Transverse colon (tissue), 4 donors: ENCODE measurements at regions not wholly inside any gene's neighbourhood (a gene's known extent, or its start where the extent isn't known, plus 50 kb on each side); places are given as distances from the start of the nearest gene placed in this dataset.

Experiments used
- DNase-seq: peaks from one replicate; pipeline ENCODE4 v3.0.0-alpha.2; 2019
- H3K27ac ChIP-seq, 4 donors: fragments of 200-600 bp; sonication (generic); 2 replicates each; pipeline ENCODE4 v1.5.1; 2016 to 2018; ENCODE audit warnings: inconsistent platforms in 4 of 4
- H3K27me3 ChIP-seq: fragments of 200-600 bp; sonication (generic); 2 replicates; pipeline ENCODE4 v1.5.1; 2017; ENCODE audit warnings: inconsistent platforms
- H3K36me3 ChIP-seq, 4 donors: fragments of 200-600 bp; sonication (generic); 2 replicates each; pipeline ENCODE4 v1.5.1; 2017 to 2019; ENCODE audit warnings: inconsistent platforms in 4 of 4
- H3K4me1 ChIP-seq, 4 donors: fragments of 200-600 bp; sonication (generic); 2 replicates each; pipeline ENCODE4 v1.5.1; 2017 to 2020; ENCODE audit warnings: inconsistent platforms in 4 of 4
- H3K4me3 ChIP-seq, 4 donors: fragments of 200-600 bp; sonication (generic); 1 replicate in 1 of 4; 2 replicates in 3 of 4; pipeline versions ENCODE4 v1.5.1 to v1.6.1; 2017 to 2019; ENCODE audit warnings: inconsistent platforms in 4 of 4
- H3K9me3 ChIP-seq, 2 donors: fragments of 200-600 bp; sonication (generic); 2 replicates each; pipeline ENCODE4 v1.5.1; 2017 to 2019; ENCODE audit warnings: inconsistent platforms in 2 of 2
- CTCF ChIP-seq, 5 experiments: fragments of 200-600 bp in 3 of 5; fragments of 450-650 bp in 2 of 5; sonication (generic) in 3 of 5; IDR thresholded peaks; 1 replicate in 2 of 5; 2 replicates in 3 of 5; pipeline ENCODE4 v1.5.1; 2016 to 2017; ENCODE audit warnings: antibody characterized with exemption in 5 of 5, inconsistent platforms in 3 of 5, mild to moderate bottlenecking in 2 of 5, moderate library complexity in 1 of 5
- EP300 ChIP-seq: sonication (generic); formaldehyde crosslinking; IDR thresholded peaks from one replicate; pipeline ENCODE4 v1.6.1; 2017; ENCODE audit warnings: antibody characterized with exemption, low read depth
- POLR2A ChIP-seq: fragments of 450-650 bp; IDR thresholded peaks from one replicate; pipeline ENCODE4 v1.6.1; 2016; ENCODE audit warnings: antibody characterized with exemption, mild to moderate bottlenecking, moderate library complexity
- POLR2AphosphoS5 ChIP-seq, 3 donors: sonication (generic); formaldehyde crosslinking; IDR thresholded peaks; one replicate each; pipeline ENCODE4 v1.6.1; 2016; ENCODE audit warnings: antibody characterized with exemption in 3 of 3
- WGBS, 2 donors: methylation state at CpG; one replicate each; pipeline ENCODE4 v1.1.5; 2018; ENCODE audit warnings: low coverage in 1 of 2; 5-methylcytosine and 5-hydroxymethylcytosine counted together
- in situ Hi-C, 4 donors: fragments of 200-750 bp; cut with MboI; loops; one replicate each; pipeline versions ENCODE4 v1.15.0 to v1.15.1; 2017; ENCODE audit warnings: low sequenced_read_pairs in 3 of 4, low pct_ligation_motif_present in 1 of 4, low pct_unique_long_range_greater_than_20kb in 1 of 4
- intact Hi-C: fragments of 100-400 bp; cut with DNase I; formaldehyde crosslinking; loops from one replicate; pipeline ENCODE4 v1.15.1; 2023; ENCODE audit warnings: low total_unique reads

- 28 to 40% methylated on average over 1 of the region's 1 CpG for WGBS, 2 donors
- TF ChIP-seq EP300 (no peak), POLR2AphosphoS5 (IDR thresholded peaks at IDR 0.05) (no peak), CTCF (IDR thresholded peaks at IDR 0.05) (no peak), POLR2A (no peak)
- in situ Hi-C loops = no loop called here
- DNase-seq = no peak
- H3K27ac ChIP-seq = no peak overlapping the region
- H3K9me3 ChIP-seq = no peaks in the 10 kb centered on the region
- H3K27me3 ChIP-seq = no peaks in the 10 kb centered on the region
- intact Hi-C loops = no loop called here
- no peaks in the 10 kb centered on the region for H3K4me1 ChIP-seq
- H3K4me3 ChIP-seq = no peak overlapping the region
- H3K36me3 ChIP-seq = no peaks in the 10 kb centered on the region
These were observed 219.2 kb downstream of the ETV1 start for GRCh38 chr7:13770305-13770704.

- Histone ChIP-seq H3K9me3 (no peaks in the 10 kb centered on the region), H3K27me3 (no peaks in the 10 kb centered on the region), H3K4me3 (no peak overlapping the region), H3K4me1 (no peaks in the 10 kb centered on the region), H3K27ac (no peak overlapping the region), H3K36me3 (no peaks in the 10 kb centered on the region)
- no peak for TF ChIP-seq POLR2AphosphoS5 (IDR thresholded peaks at IDR 0.05)
- no peak for TF ChIP-seq CTCF (IDR thresholded peaks at IDR 0.05)
- no peak for TF ChIP-seq EP300
- TF ChIP-seq POLR2A = no peak
- in situ Hi-C loops = no loop called here
- no peak for DNase-seq
- intact Hi-C loops = no loop called here
- WGBS, 2 donors = 93% methylated on average over 2 of the region's 2 CpGs; no CpG with 5 or more reads in 1 of the 2 donors
These were observed 214.5 kb downstream of the ETV1 start for GRCh38 chr7:13774976-13775375.

GRCh38 chr7:13777242-13777641 is 212.2 kb downstream of the ETV1 start:
- in situ Hi-C loops (no loop called here), intact Hi-C loops (no loop called here)
- WGBS, 2 donors = 73 to 82% methylated on average over 2 to 3 of the region's 3 CpGs

GRCh38 chr7:13778967-13779366 is 210.5 kb downstream of the ETV1 start:
- in situ Hi-C loops = no loop called here
- no peak for DNase-seq

More at GRCh38 chr7:13777242-13777641, 212.2 kb downstream of the ETV1 start:
- H3K36me3 ChIP-seq = no peaks in the 10 kb centered on the region
- H3K9me3 ChIP-seq = no peaks in the 10 kb centered on the region
- TF ChIP-seq POLR2AphosphoS5 (IDR thresholded peaks at IDR 0.05) (no peak), POLR2A (no peak), EP300 (no peak), CTCF (IDR thresholded peaks at IDR 0.05) (no peak)
- H3K27ac ChIP-seq = no peak overlapping the region
- DNase-seq = no peak
- no peaks in the 10 kb centered on the region for H3K27me3 ChIP-seq
- no peak overlapping the region for H3K4me3 ChIP-seq
- no peaks in the 10 kb centered on the region for H3K4me1 ChIP-seq

More at GRCh38 chr7:13778967-13779366, 210.5 kb downstream of the ETV1 start:
- H3K27ac ChIP-seq = no peak overlapping the region
- no peaks in the 10 kb centered on the region for H3K27me3 ChIP-seq
- H3K9me3 ChIP-seq = no peaks in the 10 kb centered on the region
- intact Hi-C loops = no loop called here
- no peaks in the 10 kb centered on the region for H3K4me1 ChIP-seq
- no peak overlapping the region for H3K4me3 ChIP-seq
- no peaks in the 10 kb centered on the region for H3K36me3 ChIP-seq
- WGBS, 2 donors = 81% methylated on average over 2 of the region's 2 CpGs; no CpG with 5 or more reads in 1 of the 2 donors
- no peak for TF ChIP-seq POLR2A
- no peak for TF ChIP-seq EP300
- TF ChIP-seq CTCF (IDR thresholded peaks at IDR 0.05) = no peak
- TF ChIP-seq POLR2AphosphoS5 (IDR thresholded peaks at IDR 0.05) = no peak
